ENCODE measurements at regions not wholly inside any gene's neighbourhood (a gene's known extent, or its start where the extent isn't known, plus 50 kb on each side); places are given as distances from the start of the nearest gene placed in this dataset.
"Not testable (repeated sequence)": the region's sequence is repeated elsewhere in the genome, so short reads cannot be mapped to it uniquely, and the experiment has no call there.

GRCh38 chr6:84876723-84877514, 112.5 kb upstream of the TBX18 start:
- no peak for DNase-seq (ENCODE audit: low spot score)

GRCh38 chr6:84872996-84873723, 108.8 kb upstream of the TBX18 start:
- DNase-seq (ENCODE audit: low spot score), result no peak

- no peak for DNase-seq (ENCODE audit: low spot score)
Observed at GRCh38 chr6:84871925-84872324, 107.5 kb upstream of the TBX18 start.

GRCh38 chr6:84870672-84871071, 106.3 kb upstream of the TBX18 start:
- DNase-seq (ENCODE audit: low spot score), result no peak

GRCh38 chr6:84868149-84868548, 103.8 kb upstream of the TBX18 start:
- DNase-seq (ENCODE audit: low spot score), result no peak

GRCh38 chr6:84867521-84867920, 103.1 kb upstream of the TBX18 start:
- DNase-seq (ENCODE audit: low spot score), result no peak

- no peak for DNase-seq (ENCODE audit: low spot score)
Observed at GRCh38 chr6:84866715-84867114, 102.3 kb upstream of the TBX18 start.

GRCh38 chr6:84865372-84865771, 101.0 kb upstream of the TBX18 start:
- not testable (repeated sequence) for DNase-seq (ENCODE audit: low spot score)

- no peak for DNase-seq (ENCODE audit: low spot score)
Observed at GRCh38 chr6:84862843-84863242, 98.4 kb upstream of the TBX18 start.

- DNase-seq (ENCODE audit: low spot score), result no peak
Observed at GRCh38 chr6:84860920-84861319, 96.5 kb upstream of the TBX18 start.

GRCh38 chr6:84860509-84860908, 96.1 kb upstream of the TBX18 start:
- DNase-seq (ENCODE audit: low spot score), result no peak

GRCh38 chr6:84854811-84855400, 90.5 kb upstream of the TBX18 start:
- DNase-seq (ENCODE audit: low spot score), result no peak

- DNase-seq (ENCODE audit: low spot score), result no peak
Observed at GRCh38 chr6:84853901-84854300, 89.5 kb upstream of the TBX18 start.

- DNase-seq (ENCODE audit: low spot score), result no peak
Observed at GRCh38 chr6:84848960-84849359, 84.6 kb upstream of the TBX18 start.

GRCh38 chr6:84847390-84848160, 83.2 kb upstream of the TBX18 start:
- no peak for DNase-seq (ENCODE audit: low spot score)

GRCh38 chr6:84842525-84843166, 78.2 kb upstream of the TBX18 start:
- no peak for DNase-seq (ENCODE audit: low spot score)

- DNase-seq (ENCODE audit: low spot score), result not testable (repeated sequence)
Observed at GRCh38 chr6:84837068-84837866, 72.9 kb upstream of the TBX18 start.

- DNase-seq (ENCODE audit: low spot score), result no peak
Observed at GRCh38 chr6:84836366-84836765, 72.0 kb upstream of the TBX18 start.

GRCh38 chr6:84835340-84835739, 70.9 kb upstream of the TBX18 start:
- DNase-seq (ENCODE audit: low spot score), result no peak

GRCh38 chr6:84831924-84832323, 67.5 kb upstream of the TBX18 start:
- DNase-seq (ENCODE audit: low spot score), result not testable (repeated sequence)

- DNase-seq (ENCODE audit: low spot score), result no peak
Observed at GRCh38 chr6:84825461-84825860, 61.1 kb upstream of the TBX18 start.
